LoVo (cell line): ENCODE measurements at regions not wholly inside any gene's neighbourhood (a gene's known extent, or its start where the extent isn't known, plus 50 kb on each side); places are given as distances from the start of the nearest gene placed in this dataset.
"Not testable (repeated sequence)": the region's sequence is repeated elsewhere in the genome, so short reads cannot be mapped to it uniquely, and the experiment has no call there.

Experiments
- DNase-seq: peaks from one replicate; pipeline ENCODE4 v3.0.0-alpha.2; 2016; ENCODE audit warnings: low spot score

DNA sequence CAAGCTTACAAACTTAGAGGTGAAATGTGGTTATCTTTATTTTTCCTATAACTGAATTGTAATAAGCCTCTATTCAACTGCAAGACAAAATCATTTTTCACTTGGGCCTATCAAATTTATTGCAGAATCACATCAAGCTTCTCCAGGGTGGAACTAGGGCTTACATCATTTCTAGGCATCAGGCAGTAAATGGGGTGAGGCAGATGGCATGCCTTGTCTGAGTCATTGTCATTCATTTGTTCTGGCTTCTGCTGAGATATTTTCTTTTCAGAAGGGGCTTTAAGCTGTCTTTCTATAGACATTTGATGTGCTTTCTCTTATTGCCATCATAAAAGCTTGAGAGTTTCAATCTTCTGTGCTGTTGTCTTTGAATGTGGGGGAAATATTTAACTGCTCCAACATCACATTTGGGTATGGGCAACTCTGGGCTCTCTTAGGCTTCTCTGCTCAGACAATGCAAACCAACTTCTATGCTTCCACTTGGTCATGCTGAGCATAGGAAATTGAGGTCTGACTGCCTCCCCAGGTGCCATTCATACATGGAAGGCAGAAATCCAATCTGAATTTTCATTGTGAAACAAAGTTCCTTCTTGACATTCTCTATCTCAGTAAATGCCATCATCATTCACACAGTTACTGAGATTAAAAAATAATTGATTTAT, 225.8 kb upstream of the GIMD1 start:
- no peak for DNase-seq

DNA sequence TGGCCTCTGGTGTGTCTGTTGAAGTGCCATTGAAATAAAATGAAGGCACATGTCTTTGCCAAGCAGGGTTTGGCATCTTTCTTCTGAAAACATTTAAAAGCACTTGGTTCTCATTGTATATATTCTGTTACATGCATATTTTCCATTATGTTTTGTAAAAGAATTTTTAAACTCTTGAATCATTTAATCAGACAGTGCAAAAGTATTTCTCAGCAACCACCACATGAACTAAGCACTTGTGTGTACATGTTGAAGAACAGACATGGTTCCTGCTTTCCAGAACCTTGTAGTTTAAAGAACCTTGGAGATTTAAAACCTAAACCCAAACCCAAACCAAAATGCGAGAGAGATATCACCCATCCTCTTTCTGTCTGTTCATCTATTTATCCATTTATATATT, 220.3 kb upstream of the GIMD1 start:
- no peak for DNase-seq

- peak; percentile 33 for DNase-seq
Measured at GRCh38 chr4:106587558-106587957, 219.0 kb upstream of the GIMD1 start.

GRCh38 chr4:106585915-106586349, 217.4 kb upstream of the GIMD1 start:
- DNase-seq: no peak

GRCh38 chr4:106584337-106584989, 215.9 kb upstream of the GIMD1 start:
- DNase-seq: no peak

DNA sequence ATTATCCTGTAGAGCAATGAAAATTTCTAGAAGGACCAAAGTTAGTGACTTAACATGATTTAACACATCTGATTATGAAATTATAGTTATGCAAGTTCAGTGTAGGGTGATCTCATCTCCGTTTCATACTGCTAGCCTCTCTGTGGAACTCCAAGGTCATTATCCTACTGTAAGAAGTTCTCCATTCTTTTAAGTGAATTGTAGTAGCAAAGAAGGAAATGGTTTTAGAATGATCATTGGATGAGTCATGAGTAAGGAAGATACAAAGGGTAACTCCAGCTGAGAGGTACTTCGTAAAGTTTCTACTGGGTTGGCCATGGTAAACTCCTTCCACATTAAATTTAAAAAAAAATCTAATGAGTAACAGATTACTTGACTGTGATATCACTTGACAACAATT, 215.0 kb upstream of the GIMD1 start:
- DNase-seq: peak; percentile 75

DNA sequence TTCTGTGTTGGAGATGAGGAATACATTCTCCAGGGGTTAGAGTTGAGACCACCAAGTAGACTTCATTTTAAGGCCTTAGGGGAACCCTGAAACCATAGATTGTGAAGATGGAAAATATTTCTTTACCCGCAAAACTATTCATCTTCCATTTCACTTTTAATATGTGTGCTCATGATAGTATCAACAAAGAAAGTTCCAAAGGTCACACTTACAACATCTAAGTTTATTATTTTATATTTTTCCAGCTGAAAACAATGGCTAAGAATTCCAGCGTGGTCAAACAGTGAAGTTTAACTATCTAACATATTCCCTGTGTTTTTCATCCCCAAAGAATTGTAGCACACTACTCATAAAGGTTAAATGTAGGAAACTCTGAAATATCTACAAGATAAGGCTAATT, 214.5 kb upstream of the GIMD1 start:
- DNase-seq: peak; percentile 23

- no peak for DNase-seq
Measured at GRCh38 chr4:106582103-106582502, 213.5 kb upstream of the GIMD1 start.

GRCh38 chr4:106579236-106579635, 210.7 kb upstream of the GIMD1 start:
- no peak for DNase-seq

- no peak for DNase-seq
Measured at GRCh38 chr4:106569146-106570031, 200.8 kb upstream of the GIMD1 start.

GRCh38 chr4:106565727-106566126, 197.1 kb upstream of the GIMD1 start:
- no peak for DNase-seq

DNA sequence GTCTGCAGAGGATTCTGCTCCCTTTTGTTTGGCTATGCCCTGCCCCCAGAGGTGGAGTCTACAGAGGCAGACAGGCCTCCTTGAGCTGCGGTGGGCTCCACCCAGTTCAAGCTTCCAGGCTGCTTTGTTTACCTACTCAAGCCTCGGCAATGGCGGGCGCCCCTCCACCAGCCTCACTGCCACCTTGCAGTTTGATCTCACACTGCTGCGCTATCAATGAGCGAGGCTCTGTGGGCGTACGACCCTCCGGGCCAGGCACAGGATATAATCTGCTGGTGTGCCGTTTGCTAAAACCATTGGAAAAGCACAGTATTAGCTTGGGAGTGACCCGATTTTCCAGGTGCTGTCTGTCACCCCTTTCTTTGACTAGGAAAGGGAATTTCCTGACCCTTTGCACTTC, 195.1 kb upstream of the GIMD1 start:
- not testable (repeated sequence) for DNase-seq

DNA sequence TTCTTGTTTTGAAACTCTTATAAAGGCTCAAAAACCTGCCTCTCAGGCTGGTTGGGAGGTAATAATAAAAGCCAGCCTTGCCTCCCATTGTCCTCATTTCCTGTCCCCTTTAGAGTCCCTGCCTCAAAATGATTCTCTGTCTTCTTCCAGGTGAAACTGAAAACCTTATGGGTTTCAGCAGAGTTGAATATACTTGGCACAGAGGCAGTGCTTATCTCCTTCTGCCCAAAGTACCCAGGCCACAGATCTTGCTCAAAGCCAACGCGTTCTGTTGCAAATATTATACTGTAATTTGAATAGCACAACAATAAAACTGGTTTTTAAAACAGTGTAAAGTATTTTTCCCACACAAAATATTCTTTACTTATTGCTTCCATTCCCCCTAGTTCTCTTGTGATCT, 183.1 kb upstream of the GIMD1 start:
- no peak for DNase-seq

GRCh38 chr4:106548446-106549044, 180.0 kb upstream of the GIMD1 start:
- no peak for DNase-seq

- DNase-seq: no peak
Measured at GRCh38 chr4:106546370-106546769, 177.8 kb upstream of the GIMD1 start.

GRCh38 chr4:106542609-106543008, 174.0 kb upstream of the GIMD1 start:
- not testable (repeated sequence) for DNase-seq

DNA sequence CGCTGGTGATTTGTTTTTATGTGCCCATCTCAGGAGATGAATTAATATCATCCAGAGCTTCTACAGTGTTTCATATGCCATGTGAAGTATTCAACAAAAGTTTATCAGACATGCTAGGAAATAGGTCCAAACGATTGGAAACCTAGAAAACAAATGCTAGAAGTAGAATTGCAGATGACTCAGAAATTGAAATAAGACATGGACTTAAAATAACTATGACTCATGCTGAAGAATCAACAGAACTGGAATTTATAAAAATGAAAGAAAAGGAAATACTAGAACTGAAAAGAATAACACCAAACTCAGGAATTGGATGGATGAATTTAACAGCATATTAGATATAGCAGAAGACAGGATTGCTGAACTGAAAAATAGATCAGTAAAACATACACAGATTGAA, 172.7 kb upstream of the GIMD1 start:
- no peak for DNase-seq

DNA sequence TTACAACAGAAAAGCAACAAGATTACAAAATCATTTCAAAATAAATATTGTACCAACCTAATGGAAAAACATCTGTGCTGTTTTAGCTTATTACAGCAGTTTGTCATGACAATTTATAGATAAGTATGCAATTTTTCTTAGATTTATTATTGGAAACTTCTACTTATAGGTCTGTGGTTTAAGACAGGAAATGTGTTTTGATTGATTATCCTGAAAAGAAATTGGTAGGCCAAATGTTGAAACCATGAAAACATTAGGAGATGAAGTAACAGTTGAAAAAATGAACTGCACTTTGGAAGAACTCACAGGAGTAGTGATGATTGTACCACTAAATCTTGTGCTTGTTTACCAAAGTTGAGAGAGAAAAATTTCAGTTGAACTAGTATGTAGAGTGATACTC, 162.2 kb upstream of the GIMD1 start:
- DNase-seq: no peak

- DNase-seq: no peak
Measured at GRCh38 chr4:106530024-106530361, 161.4 kb upstream of the GIMD1 start.

DNA sequence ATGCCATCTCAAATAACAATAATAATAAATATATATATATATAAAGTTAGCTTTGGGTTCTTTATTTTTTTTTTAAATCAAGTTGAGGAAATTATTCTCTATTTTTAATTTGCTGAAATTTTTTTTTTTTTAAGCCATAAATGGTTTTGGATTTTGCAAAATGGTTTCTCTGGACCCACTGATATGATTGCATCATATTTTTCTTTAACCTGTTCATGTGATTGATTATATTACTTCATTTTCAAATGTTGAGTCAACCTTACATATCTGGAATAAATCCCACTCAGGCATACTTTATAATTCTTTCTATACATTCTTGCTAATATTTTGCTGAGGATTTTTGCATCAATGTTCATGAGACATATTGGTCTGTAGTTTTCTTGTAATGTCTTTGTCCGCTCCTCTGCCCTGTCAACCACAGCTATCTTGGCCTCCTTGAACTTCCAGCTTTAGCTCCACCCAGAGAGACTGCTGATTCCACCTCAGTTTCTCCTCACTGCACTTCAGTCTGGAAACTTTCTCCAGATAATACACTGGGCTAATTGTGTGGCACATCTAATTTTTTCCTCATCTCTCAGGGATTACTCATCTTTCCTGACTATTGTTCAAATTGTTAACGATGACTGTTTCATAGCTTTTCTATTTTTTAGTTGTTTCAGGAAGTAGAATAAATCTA, 160.9 kb upstream of the GIMD1 start:
- no peak for DNase-seq

- DNase-seq: no peak
Measured at GRCh38 chr4:106527316-106527715, 158.7 kb upstream of the GIMD1 start.

GRCh38 chr4:106525425-106525824, 156.8 kb upstream of the GIMD1 start:
- DNase-seq: not testable (repeated sequence)
